LNCaP clone FGC (cell line): ENCODE measurements at regions not wholly inside any gene's neighbourhood (a gene's known extent, or its start where the extent isn't known, plus 50 kb on each side); places are given as distances from the start of the nearest gene placed in this dataset.

Source experiments
- DNase-seq: peaks from one replicate; pipeline ENCODE4 v3.0.0-alpha.2; 2011; ENCODE audit warnings: low read depth
- H3K4me3 ChIP-seq: 2 replicates; pipeline ENCODE4 v1.5.1; 2011; ENCODE audit warnings: mild to moderate bottlenecking, low read depth, low read length, control low read depth
- TF ChIP-seq, protein P1 (sequence below): IDR thresholded peaks from 2 replicates; pipeline ENCODE4 v1.5.1; 2012; ENCODE audit warnings: mild to moderate bottlenecking; ENCODE audit not compliant: control insufficient read depth, insufficient read depth; ENCODE audit errors: extremely low read depth

DNA sequence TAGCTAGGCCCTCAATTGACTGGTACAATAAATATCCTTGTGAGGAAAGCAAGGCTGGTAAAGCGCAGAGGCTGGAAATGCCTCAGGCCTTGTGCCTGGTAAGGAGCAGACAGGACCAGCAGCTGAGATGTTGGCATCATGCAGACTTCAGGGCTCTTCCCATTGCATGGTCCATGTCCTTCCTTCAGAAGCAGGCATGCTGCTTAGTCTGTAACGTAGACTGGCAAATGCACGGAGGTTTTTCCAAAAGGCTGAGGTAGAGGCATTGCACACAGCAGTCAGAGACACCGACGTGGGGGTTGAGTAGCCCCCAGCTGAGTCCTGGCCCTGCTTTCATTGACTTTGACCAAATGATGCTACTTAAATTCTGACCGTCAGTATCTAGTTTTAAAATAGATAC lies 87.1 kb downstream of the ADRB2 start:
- no peak overlapping the region for H3K4me3 ChIP-seq
- TF ChIP-seq, protein P1, sequence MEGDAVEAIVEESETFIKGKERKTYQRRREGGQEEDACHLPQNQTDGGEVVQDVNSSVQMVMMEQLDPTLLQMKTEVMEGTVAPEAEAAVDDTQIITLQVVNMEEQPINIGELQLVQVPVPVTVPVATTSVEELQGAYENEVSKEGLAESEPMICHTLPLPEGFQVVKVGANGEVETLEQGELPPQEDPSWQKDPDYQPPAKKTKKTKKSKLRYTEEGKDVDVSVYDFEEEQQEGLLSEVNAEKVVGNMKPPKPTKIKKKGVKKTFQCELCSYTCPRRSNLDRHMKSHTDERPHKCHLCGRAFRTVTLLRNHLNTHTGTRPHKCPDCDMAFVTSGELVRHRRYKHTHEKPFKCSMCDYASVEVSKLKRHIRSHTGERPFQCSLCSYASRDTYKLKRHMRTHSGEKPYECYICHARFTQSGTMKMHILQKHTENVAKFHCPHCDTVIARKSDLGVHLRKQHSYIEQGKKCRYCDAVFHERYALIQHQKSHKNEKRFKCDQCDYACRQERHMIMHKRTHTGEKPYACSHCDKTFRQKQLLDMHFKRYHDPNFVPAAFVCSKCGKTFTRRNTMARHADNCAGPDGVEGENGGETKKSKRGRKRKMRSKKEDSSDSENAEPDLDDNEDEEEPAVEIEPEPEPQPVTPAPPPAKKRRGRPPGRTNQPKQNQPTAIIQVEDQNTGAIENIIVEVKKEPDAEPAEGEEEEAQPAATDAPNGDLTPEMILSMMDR: no peak
- no peak for DNase-seq

GRCh38 chr5:148913985-148914431 lies 87.6 kb downstream of the ADRB2 start:
- DNase-seq: no peak
- H3K4me3 ChIP-seq: no peak overlapping the region
- TF ChIP-seq, protein P1: no peak

DNA sequence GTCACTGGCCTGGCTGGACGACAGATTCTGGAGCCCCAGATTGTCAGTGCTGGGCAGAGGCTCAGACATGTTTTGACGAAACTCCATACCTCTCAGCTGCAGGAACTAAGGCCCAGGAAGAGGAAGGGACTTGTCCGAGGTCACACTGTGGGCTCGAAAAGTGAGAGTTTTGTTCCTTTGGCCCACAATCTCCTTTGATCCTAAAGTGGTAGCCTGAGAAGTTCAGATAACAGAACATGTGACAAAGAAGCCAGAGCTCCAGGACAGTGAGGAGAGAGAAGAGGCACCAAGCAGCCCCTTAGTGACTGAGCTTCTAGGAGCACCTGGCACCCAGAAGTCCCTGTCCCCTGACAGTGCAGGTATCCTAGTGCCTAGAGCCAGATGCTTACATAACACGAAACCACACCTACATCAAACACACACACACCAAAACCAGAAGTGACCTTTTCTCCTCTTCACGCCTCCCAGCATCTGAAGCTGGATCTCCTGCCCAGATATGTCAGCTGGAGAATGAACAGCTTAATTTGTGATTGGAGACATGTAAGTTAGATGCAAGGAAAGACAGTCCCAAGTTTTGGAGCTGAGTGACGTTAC lies 88.9 kb downstream of the ADRB2 start:
- H3K4me3 ChIP-seq: no peak overlapping the region
- TF ChIP-seq, protein P1: no peak
- DNase-seq: no peak

DNA sequence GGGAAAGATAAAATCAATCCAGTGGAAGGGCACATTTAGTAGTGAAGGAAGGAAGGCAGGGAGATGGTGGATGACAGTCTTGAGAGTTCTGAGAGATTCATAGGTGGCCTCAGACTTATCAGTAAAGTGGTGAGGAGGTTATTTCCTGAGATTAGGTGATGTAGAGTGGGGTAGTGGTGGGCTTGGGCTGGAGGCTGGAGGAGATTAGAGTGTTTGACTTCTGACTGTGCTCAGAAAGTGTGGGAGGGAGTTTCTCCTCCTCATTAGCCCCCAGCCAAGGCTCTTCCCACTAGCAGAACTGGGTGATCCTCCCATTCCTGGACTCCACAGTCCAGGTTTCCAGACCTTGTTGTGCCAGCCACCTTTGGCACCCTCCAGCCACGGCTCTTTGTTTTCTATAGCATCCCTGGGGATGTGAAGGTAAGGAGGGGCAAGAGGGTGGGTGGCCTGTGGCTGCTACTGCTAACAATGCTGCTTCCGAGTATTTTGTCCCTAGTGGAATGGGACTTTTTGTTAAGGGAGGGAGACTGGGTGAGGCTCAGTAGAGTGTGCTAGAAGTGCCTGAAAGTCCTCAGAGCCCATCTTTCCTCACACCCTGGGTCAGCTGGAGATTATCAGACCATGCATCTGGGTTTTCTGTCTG lies 94.4 kb downstream of the ADRB2 start:
- no peak for DNase-seq
- TF ChIP-seq, protein P1: no peak
- H3K4me3 ChIP-seq: no peak overlapping the region

- no peak for DNase-seq
- H3K4me3 ChIP-seq: no peak overlapping the region
- TF ChIP-seq, protein P1: no peak
These were observed 94.9 kb downstream of the ADRB2 start for GRCh38 chr5:148921350-148921749.

DNA sequence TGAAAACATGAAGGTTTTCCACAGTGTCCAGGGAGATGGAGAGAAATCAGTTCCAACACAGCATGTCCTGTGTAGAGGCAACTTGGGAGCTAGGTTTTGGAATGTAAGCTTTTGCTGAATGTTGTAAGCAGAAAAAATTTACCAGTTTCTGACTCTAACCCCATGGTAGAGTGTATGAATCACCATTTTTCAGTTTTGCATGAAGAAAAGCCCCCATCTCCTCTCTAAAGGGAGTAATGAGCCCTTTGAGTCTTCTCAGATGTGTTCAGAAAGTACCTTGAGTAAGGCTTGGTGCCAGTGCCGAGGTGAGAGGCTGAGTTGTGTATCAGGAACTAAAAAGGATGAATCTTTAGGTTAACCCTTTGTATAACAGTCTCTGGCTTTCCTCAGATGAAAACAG lies 96.2 kb downstream of the ADRB2 start:
- no peak overlapping the region for H3K4me3 ChIP-seq
- DNase-seq: no peak
- TF ChIP-seq, protein P1: no peak

DNA sequence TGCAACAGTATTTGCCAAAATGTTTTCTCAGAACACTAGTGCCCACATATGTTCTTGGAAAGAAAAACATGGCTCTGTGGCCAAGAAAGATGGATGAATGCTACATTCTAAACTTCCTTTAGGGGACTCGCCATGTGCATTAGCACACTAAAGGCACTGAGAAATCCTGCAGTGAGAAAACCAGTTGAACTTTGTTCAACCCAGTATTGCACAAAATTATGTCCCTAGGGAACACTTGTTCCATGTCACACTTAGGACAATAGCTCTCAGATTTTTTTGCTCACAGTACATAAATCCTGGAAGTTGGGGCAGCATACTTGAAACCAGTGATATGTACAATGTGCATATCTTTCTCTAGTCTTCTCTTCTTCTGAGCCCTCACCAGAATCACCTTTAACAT lies 96.6 kb downstream of the ADRB2 start:
- no peak overlapping the region for H3K4me3 ChIP-seq
- TF ChIP-seq, protein P1: no peak
- DNase-seq: no peak
